GM23338 (cell line): ENCODE measurements at regions not wholly inside any gene's neighbourhood (a gene's known extent, or its start where the extent isn't known, plus 50 kb on each side); places are given as distances from the start of the nearest gene placed in this dataset.

Source experiments
- ATAC-seq: fragments of 200-7000 bp; cut with Tn5 transposase; 3 replicates; pipeline ENCODE4 v1.9.1; 2020
- DNase-seq: peaks from one replicate; pipeline ENCODE4 v3.0.0-alpha.2; 2015; ENCODE audit warnings: low spot score
- H2AFZ ChIP-seq: fragments of 200-600 bp; sonication (generic); 2 replicates; pipeline ENCODE4 v1.8.0; 2016; ENCODE audit warnings: antibody characterized with exemption, mild to moderate bottlenecking, moderate library complexity
- H3F3A ChIP-seq: fragments of 200-600 bp; sonication (generic); replicated peaks from 2 replicates; pipeline ENCODE4 v1.8.0; 2017; ENCODE audit warnings: antibody characterized with exemption, mixed run types, low read depth
- H3K27ac ChIP-seq: fragments of 200-600 bp; sonication (generic); 2 replicates; pipeline ENCODE4 v1.6.1; 2016; ENCODE audit warnings: low read depth
- H3K27me3 ChIP-seq: fragments of 200-600 bp; sonication (generic); 2 replicates; pipeline ENCODE4 v1.8.0; 2016; ENCODE audit warnings: mild to moderate bottlenecking, mixed run types, moderate library complexity; ENCODE audit not compliant: insufficient read depth
- H3K36me3 ChIP-seq: fragments of 200-600 bp; sonication (generic); 2 replicates; pipeline ENCODE4 v1.8.0; 2016; ENCODE audit warnings: mild to moderate bottlenecking; ENCODE audit not compliant: insufficient read depth
- H3K4me1 ChIP-seq: fragments of 200-600 bp; sonication (generic); 2 replicates; pipeline ENCODE4 v1.8.0; 2016; ENCODE audit warnings: mild to moderate bottlenecking, moderate library complexity; ENCODE audit not compliant: insufficient read depth
- H3K4me2 ChIP-seq: fragments of 200-600 bp; sonication (generic); 2 replicates; pipeline ENCODE4 v1.7.1; 2017; ENCODE audit warnings: mixed run types
- H3K4me3 ChIP-seq: fragments of 200-600 bp; sonication (generic); 2 replicates; pipeline ENCODE4 v1.6.1; 2016; ENCODE audit warnings: mixed run types
- H3K79me2 ChIP-seq: fragments of 200-600 bp; sonication (generic); replicated peaks from 2 replicates; pipeline ENCODE4 v1.8.0; 2017; ENCODE audit warnings: mild to moderate bottlenecking; ENCODE audit not compliant: insufficient read depth
- H3K9me2 ChIP-seq: fragments of 200-600 bp; sonication (generic); 2 replicates; pipeline ENCODE4 v1.8.0; 2017; ENCODE audit not compliant: insufficient read depth
- H4K20me1 ChIP-seq: fragments of 200-600 bp; sonication (generic); replicated peaks from 2 replicates; pipeline ENCODE4 v1.8.0; 2017; ENCODE audit warnings: mild to moderate bottlenecking; ENCODE audit not compliant: insufficient read depth
- H3K27ac Mint-ChIP-seq: 2 replicates; pipeline ENCODE4 v1.8.0; 2020; ENCODE audit warnings: inconsistent platforms, mild to moderate bottlenecking, moderate library complexity, mixed read lengths
- H3K27me3 Mint-ChIP-seq: 3 replicates; pipeline ENCODE4 v1.8.0; 2022; ENCODE audit warnings: low read depth, mild to moderate bottlenecking, moderate library complexity, mixed read lengths, inconsistent platforms; ENCODE audit not compliant: insufficient read depth, poor library complexity
- H3K36me3 Mint-ChIP-seq: 3 replicates; pipeline ENCODE4 v1.8.0; 2021; ENCODE audit warnings: low read depth, mild to moderate bottlenecking, inconsistent platforms, moderate library complexity, mixed read lengths
- H3K4me1 Mint-ChIP-seq: 3 replicates; pipeline ENCODE4 v1.8.0; 2020; ENCODE audit warnings: mild to moderate bottlenecking, inconsistent platforms, mixed read lengths
- H3K4me3 Mint-ChIP-seq: 3 replicates; pipeline ENCODE4 v1.8.0; 2021; ENCODE audit warnings: moderate library complexity, mild to moderate bottlenecking, inconsistent platforms, mixed read lengths
- H3K9me3 Mint-ChIP-seq: 3 replicates; pipeline ENCODE4 v1.8.0; 2020; ENCODE audit warnings: moderate library complexity, mild to moderate bottlenecking, inconsistent platforms, mixed read lengths
- EZH2 ChIP-seq: fragments of 200-600 bp; sonication (generic); IDR thresholded peaks from one replicate; pipeline ENCODE4 v1.8.0; 2017; ENCODE audit warnings: antibody characterized with exemption, mild to moderate bottlenecking, low read depth; ENCODE audit not compliant: unreplicated experiment
- EZH2phosphoT487 ChIP-seq: fragments of 200-600 bp; sonication (generic); IDR thresholded peaks from one replicate; pipeline ENCODE4 v1.8.1; 2018; ENCODE audit warnings: antibody characterized with exemption; ENCODE audit not compliant: unreplicated experiment
- POLR2AphosphoS5 ChIP-seq: IDR thresholded peaks from 2 replicates; pipeline ENCODE4 v1.6.1; 2016; ENCODE audit warnings: antibody characterized with exemption, low read depth
- STAT1 ChIP-seq: IDR thresholded peaks from one replicate; pipeline ENCODE4 v1.6.1; 2016; ENCODE audit warnings: antibody characterized with exemption; ENCODE audit not compliant: unreplicated experiment
- ZNF114 ChIP-seq: fragments of 250-450 bp; sonication (Bioruptor Pico); IDR thresholded peaks from 2 replicates; pipeline ENCODE4 v1.5.0; 2020; ENCODE audit warnings: mild to moderate bottlenecking, moderate library complexity
- ZNF331 ChIP-seq: fragments of 250-450 bp; sonication (Bioruptor Pico); IDR thresholded peaks from 2 replicates; pipeline ENCODE4 v1.5.0; 2020; ENCODE audit warnings: low read depth, mild to moderate bottlenecking, moderate library complexity
- TF ChIP-seq, protein P1 (sequence below), 2 experiments: fragments of 200-600 bp in 1 of 2; sonication (generic) in 1 of 2; conservative IDR thresholded peaks; 2 replicates each; pipeline versions ENCODE4 v1.5.1 to v1.6.1; 2016 to 2017; ENCODE audit warnings: antibody characterized with exemption in 2 of 2, low read depth in 2 of 2, mild to moderate bottlenecking in 2 of 2, moderate library complexity in 1 of 2
- TF ChIP-seq, protein P2 (sequence below): fragments of 250-450 bp; sonication (Bioruptor Pico); IDR thresholded peaks from 2 replicates; pipeline ENCODE4 v1.5.0; 2020; ENCODE audit warnings: mild to moderate bottlenecking, moderate library complexity
- TF ChIP-seq, protein P3 (sequence below): IDR thresholded peaks from one replicate; pipeline ENCODE4 v1.6.1; 2018; ENCODE audit warnings: antibody characterized with exemption; ENCODE audit not compliant: unreplicated experiment

DNA sequence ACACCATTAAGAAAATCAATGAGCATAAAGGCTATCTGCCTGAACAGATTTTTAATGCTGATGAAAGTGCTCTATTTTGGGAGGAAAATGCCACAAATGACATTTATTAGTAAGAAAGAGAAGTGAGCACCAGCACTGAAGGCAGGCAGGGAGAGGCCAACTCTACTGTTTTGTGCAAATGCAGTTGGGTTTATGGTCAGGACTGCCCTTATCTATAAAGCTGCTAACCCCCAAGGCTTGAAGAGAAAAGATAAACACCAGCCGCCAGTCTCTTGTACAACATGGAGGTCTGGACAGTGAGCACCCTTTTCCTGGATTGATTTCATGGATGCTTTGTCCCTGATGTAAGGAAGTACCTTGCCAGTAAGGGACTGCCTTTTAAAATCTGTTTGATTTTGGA is 246.8 kb upstream of the SFSWAP start:
- H3K36me3 Mint-ChIP-seq, result no peaks in the 10 kb centered on the region; the same call in 2 of the 3 replicates
- no peaks in the 10 kb centered on the region for H3K79me2 ChIP-seq
- H2AFZ ChIP-seq, result no peak overlapping the region
- H3K27me3 Mint-ChIP-seq, result peaks cover 3% of the 10 kb centered on the region
- no peaks in the 10 kb centered on the region for H3F3A ChIP-seq
- ATAC-seq, result no peak
- no peak for DNase-seq
- no peak overlapping the region for H3K4me3 ChIP-seq
- TF ChIP-seq EZH2phosphoT487 (no peak), POLR2AphosphoS5 (no peak), STAT1 (no peak), ZNF114 (CRISPR knock-in tag) (no peak), ZNF331 (CRISPR knock-in tag) (no peak), EZH2 (no peak)
- TF ChIP-seq, protein P1, sequence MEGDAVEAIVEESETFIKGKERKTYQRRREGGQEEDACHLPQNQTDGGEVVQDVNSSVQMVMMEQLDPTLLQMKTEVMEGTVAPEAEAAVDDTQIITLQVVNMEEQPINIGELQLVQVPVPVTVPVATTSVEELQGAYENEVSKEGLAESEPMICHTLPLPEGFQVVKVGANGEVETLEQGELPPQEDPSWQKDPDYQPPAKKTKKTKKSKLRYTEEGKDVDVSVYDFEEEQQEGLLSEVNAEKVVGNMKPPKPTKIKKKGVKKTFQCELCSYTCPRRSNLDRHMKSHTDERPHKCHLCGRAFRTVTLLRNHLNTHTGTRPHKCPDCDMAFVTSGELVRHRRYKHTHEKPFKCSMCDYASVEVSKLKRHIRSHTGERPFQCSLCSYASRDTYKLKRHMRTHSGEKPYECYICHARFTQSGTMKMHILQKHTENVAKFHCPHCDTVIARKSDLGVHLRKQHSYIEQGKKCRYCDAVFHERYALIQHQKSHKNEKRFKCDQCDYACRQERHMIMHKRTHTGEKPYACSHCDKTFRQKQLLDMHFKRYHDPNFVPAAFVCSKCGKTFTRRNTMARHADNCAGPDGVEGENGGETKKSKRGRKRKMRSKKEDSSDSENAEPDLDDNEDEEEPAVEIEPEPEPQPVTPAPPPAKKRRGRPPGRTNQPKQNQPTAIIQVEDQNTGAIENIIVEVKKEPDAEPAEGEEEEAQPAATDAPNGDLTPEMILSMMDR (conservative IDR thresholded peaks at IDR 0.05; ENCODE audit: low read depth in 2 of 2), result no peak
- TF ChIP-seq, protein P2, sequence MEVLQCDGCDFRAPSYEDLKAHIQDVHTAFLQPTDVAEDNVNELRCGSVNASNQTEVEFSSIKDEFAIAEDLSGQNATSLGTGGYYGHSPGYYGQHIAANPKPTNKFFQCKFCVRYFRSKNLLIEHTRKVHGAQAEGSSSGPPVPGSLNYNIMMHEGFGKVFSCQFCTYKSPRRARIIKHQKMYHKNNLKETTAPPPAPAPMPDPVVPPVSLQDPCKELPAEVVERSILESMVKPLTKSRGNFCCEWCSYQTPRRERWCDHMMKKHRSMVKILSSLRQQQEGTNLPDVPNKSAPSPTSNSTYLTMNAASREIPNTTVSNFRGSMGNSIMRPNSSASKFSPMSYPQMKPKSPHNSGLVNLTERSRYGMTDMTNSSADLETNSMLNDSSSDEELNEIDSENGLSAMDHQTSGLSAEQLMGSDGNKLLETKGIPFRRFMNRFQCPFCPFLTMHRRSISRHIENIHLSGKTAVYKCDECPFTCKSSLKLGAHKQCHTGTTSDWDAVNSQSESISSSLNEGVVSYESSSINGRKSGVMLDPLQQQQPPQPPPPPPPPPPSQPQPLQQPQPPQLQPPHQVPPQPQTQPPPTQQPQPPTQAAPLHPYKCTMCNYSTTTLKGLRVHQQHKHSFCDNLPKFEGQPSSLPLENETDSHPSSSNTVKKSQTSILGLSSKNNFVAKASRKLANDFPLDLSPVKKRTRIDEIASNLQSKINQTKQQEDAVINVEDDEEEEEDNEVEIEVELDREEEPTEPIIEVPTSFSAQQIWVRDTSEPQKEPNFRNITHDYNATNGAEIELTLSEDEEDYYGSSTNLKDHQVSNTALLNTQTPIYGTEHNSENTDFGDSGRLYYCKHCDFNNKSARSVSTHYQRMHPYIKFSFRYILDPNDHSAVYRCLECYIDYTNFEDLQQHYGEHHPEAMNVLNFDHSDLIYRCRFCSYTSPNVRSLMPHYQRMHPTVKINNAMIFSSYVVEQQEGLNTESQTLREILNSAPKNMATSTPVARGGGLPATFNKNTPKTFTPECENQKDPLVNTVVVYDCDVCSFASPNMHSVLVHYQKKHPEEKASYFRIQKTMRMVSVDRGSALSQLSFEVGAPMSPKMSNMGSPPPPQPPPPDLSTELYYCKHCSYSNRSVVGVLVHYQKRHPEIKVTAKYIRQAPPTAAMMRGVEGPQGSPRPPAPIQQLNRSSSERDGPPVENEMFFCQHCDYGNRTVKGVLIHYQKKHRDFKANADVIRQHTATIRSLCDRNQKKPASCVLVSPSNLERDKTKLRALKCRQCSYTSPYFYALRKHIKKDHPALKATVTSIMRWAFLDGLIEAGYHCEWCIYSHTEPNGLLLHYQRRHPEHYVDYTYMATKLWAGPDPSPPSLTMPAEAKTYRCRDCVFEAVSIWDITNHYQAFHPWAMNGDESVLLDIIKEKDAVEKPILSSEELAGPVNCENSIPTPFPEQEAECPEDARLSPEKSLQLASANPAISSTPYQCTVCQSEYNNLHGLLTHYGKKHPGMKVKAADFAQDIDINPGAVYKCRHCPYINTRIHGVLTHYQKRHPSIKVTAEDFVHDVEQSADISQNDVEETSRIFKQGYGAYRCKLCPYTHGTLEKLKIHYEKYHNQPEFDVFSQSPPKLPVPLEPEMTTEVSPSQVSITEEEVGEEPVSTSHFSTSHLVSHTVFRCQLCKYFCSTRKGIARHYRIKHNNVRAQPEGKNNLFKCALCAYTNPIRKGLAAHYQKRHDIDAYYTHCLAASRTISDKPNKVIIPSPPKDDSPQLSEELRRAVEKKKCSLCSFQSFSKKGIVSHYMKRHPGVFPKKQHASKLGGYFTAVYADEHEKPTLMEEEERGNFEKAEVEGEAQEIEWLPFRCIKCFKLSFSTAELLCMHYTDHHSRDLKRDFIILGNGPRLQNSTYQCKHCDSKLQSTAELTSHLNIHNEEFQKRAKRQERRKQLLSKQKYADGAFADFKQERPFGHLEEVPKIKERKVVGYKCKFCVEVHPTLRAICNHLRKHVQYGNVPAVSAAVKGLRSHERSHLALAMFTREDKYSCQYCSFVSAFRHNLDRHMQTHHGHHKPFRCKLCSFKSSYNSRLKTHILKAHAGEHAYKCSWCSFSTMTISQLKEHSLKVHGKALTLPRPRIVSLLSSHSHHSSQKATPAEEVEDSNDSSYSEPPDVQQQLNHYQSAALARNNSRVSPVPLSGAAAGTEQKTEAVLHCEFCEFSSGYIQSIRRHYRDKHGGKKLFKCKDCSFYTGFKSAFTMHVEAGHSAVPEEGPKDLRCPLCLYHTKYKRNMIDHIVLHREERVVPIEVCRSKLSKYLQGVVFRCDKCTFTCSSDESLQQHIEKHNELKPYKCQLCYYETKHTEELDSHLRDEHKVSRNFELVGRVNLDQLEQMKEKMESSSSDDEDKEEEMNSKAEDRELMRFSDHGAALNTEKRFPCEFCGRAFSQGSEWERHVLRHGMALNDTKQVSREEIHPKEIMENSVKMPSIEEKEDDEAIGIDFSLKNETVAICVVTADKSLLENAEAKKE (CRISPR knock-in tag), result no peak
- TF ChIP-seq, protein P3, sequence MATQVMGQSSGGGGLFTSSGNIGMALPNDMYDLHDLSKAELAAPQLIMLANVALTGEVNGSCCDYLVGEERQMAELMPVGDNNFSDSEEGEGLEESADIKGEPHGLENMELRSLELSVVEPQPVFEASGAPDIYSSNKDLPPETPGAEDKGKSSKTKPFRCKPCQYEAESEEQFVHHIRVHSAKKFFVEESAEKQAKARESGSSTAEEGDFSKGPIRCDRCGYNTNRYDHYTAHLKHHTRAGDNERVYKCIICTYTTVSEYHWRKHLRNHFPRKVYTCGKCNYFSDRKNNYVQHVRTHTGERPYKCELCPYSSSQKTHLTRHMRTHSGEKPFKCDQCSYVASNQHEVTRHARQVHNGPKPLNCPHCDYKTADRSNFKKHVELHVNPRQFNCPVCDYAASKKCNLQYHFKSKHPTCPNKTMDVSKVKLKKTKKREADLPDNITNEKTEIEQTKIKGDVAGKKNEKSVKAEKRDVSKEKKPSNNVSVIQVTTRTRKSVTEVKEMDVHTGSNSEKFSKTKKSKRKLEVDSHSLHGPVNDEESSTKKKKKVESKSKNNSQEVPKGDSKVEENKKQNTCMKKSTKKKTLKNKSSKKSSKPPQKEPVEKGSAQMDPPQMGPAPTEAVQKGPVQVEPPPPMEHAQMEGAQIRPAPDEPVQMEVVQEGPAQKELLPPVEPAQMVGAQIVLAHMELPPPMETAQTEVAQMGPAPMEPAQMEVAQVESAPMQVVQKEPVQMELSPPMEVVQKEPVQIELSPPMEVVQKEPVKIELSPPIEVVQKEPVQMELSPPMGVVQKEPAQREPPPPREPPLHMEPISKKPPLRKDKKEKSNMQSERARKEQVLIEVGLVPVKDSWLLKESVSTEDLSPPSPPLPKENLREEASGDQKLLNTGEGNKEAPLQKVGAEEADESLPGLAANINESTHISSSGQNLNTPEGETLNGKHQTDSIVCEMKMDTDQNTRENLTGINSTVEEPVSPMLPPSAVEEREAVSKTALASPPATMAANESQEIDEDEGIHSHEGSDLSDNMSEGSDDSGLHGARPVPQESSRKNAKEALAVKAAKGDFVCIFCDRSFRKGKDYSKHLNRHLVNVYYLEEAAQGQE, result no peak
- H3K36me3 ChIP-seq, result no peaks in the 10 kb centered on the region
- H4K20me1 ChIP-seq, result no peaks in the 10 kb centered on the region
- no peaks in the 10 kb centered on the region for H3K9me3 Mint-ChIP-seq
- no peak overlapping the region for H3K27ac ChIP-seq
- H3K4me2 ChIP-seq, result no peak overlapping the region
- 0 out of 2 replicates have a peak, but pooled peaks cover 5% of the 10 kb centered on the region for H3K9me2 ChIP-seq
- no peaks in the 10 kb centered on the region for H3K4me1 ChIP-seq
- no peak overlapping the region for H3K27ac Mint-ChIP-seq
- no peaks in the 10 kb centered on the region for H3K4me1 Mint-ChIP-seq
- H3K4me3 Mint-ChIP-seq, result no peak overlapping the region
- no peaks in the 10 kb centered on the region for H3K27me3 ChIP-seq
